ENCODE measurements at regions not wholly inside any gene's neighbourhood (a gene's known extent, or its start where the extent isn't known, plus 50 kb on each side); places are given as distances from the start of the nearest gene placed in this dataset.

GRCh38 chr1:14180738-14181137, 417.7 kb upstream of the KAZN start:
- Histone ChIP-seq H3K27ac (ENCODE audit: low read length) (no peak overlapping the region), H3K9me2 (replicated peaks; ENCODE audit: low read length) (no peaks in the 10 kb centered on the region), H3K36me3 (ENCODE audit: low read depth, low read length) (no peaks in the 10 kb centered on the region), H3K4me2 (ENCODE audit: low read length) (no peak overlapping the region), H3K9me3 (ENCODE audit: low read length) (no peaks in the 10 kb centered on the region), H3K27me3 (ENCODE audit: low read length) (no peaks in the 10 kb centered on the region), H3K79me2 (ENCODE audit: low read length) (no peaks in the 10 kb centered on the region), H3K4me1 (ENCODE audit: insufficient read depth, low read length) (no peaks in the 10 kb centered on the region), H3K4me3 (ENCODE audit: low read length) (no peak overlapping the region), H3F3A (ENCODE audit: low read length, unreplicated experiment) (no peaks in the 10 kb centered on the region), H4K20me1 (ENCODE audit: low read length) (no peaks in the 10 kb centered on the region), H2AFZ (ENCODE audit: low read length) (no peak overlapping the region), H3K9ac (ENCODE audit: low read length) (no peak overlapping the region)
- ATAC-seq (no peak), DNase-seq (no peak)
- TF ChIP-seq EZH2 (IDR thresholded peaks at IDR 0.05; ENCODE audit: low read length, unreplicated experiment) (no peak), EZH2phosphoT487 (IDR thresholded peaks at IDR 0.05; ENCODE audit: borderline replicate concordance, low read length) (no peak)
- POLR2A ChIA-PET (ENCODE audit: unreplicated experiment), result no interaction called here
- no TSS peak for BruUV-seq (replicated peaks)
- intact Hi-C loops (cut with micrococcal nuclease), result no loop called here
- CTCF ChIA-PET, result no interaction called here

GRCh38 chr1:14181191-14181795, 417.2 kb upstream of the KAZN start:
- no peaks in the 10 kb centered on the region for H3K4me1 ChIP-seq (ENCODE audit: insufficient read depth, low read length)
- H3K9ac ChIP-seq (ENCODE audit: low read length), result no peak overlapping the region
- H3K9me3 ChIP-seq (ENCODE audit: low read length), result no peaks in the 10 kb centered on the region
- DNase-seq, result no peak
- H4K20me1 ChIP-seq (ENCODE audit: low read length), result no peaks in the 10 kb centered on the region
- H3K36me3 ChIP-seq (ENCODE audit: low read depth, low read length), result no peaks in the 10 kb centered on the region
- no peaks in the 10 kb centered on the region for H3K9me2 ChIP-seq (replicated peaks; ENCODE audit: low read length)
- H3K4me2 ChIP-seq (ENCODE audit: low read length), result no peak overlapping the region
- no peaks in the 10 kb centered on the region for H3K27me3 ChIP-seq (ENCODE audit: low read length)
- no peak overlapping the region for H3K27ac ChIP-seq (ENCODE audit: low read length)
- no TSS peak for BruUV-seq (replicated peaks)
- H3K4me3 ChIP-seq (ENCODE audit: low read length), result no peak overlapping the region
- TF ChIP-seq CTCF (conservative IDR thresholded peaks at IDR 0.05; ENCODE audit: low read depth, low read length), result no peak
- TF ChIP-seq EZH2 (IDR thresholded peaks at IDR 0.05; ENCODE audit: low read length, unreplicated experiment), result no peak
- no peak for TF ChIP-seq EZH2phosphoT487 (IDR thresholded peaks at IDR 0.05; ENCODE audit: borderline replicate concordance, low read length)
- no peaks in the 10 kb centered on the region for H3F3A ChIP-seq (ENCODE audit: low read length, unreplicated experiment)
- CTCF ChIA-PET, result no interaction called here
- H2AFZ ChIP-seq (ENCODE audit: low read length), result no peak overlapping the region
- no peak for ATAC-seq
- POLR2A ChIA-PET (ENCODE audit: unreplicated experiment), result no interaction called here
- H3K79me2 ChIP-seq (ENCODE audit: low read length), result no peaks in the 10 kb centered on the region
- intact Hi-C loops (cut with micrococcal nuclease), result no loop called here

- no peak for ATAC-seq
- POLR2A ChIA-PET (ENCODE audit: unreplicated experiment), result no interaction called here
- no peaks in the 10 kb centered on the region for H4K20me1 ChIP-seq (ENCODE audit: low read length)
Observed at GRCh38 chr1:14182856-14183255, 415.6 kb upstream of the KAZN start.

More at GRCh38 chr1:14182856-14183255, 415.6 kb upstream of the KAZN start:
- TF ChIP-seq EZH2 (IDR thresholded peaks at IDR 0.05; ENCODE audit: low read length, unreplicated experiment) (no peak), EZH2phosphoT487 (IDR thresholded peaks at IDR 0.05; ENCODE audit: borderline replicate concordance, low read length) (no peak), CTCF (conservative IDR thresholded peaks at IDR 0.05; ENCODE audit: low read depth, low read length) (no peak)
- H3F3A ChIP-seq (ENCODE audit: low read length, unreplicated experiment), result no peaks in the 10 kb centered on the region
- H2AFZ ChIP-seq (ENCODE audit: low read length), result no peak overlapping the region
- H3K4me3 ChIP-seq (ENCODE audit: low read length), result no peak overlapping the region
- no peak for DNase-seq
- no peaks in the 10 kb centered on the region for H3K9me2 ChIP-seq (replicated peaks; ENCODE audit: low read length)
- H3K36me3 ChIP-seq (ENCODE audit: low read depth, low read length), result no peaks in the 10 kb centered on the region
- H3K27ac ChIP-seq (ENCODE audit: low read length), result no peak overlapping the region
- no peaks in the 10 kb centered on the region for H3K4me1 ChIP-seq (ENCODE audit: insufficient read depth, low read length)
- CTCF ChIA-PET, result no interaction called here
- H3K27me3 ChIP-seq (ENCODE audit: low read length), result no peaks in the 10 kb centered on the region
- H3K9ac ChIP-seq (ENCODE audit: low read length), result no peak overlapping the region
- H3K4me2 ChIP-seq (ENCODE audit: low read length), result no peak overlapping the region
- BruUV-seq (replicated peaks), result no TSS peak
- H3K79me2 ChIP-seq (ENCODE audit: low read length), result no peaks in the 10 kb centered on the region
- intact Hi-C loops (cut with micrococcal nuclease), result no loop called here
- no peaks in the 10 kb centered on the region for H3K9me3 ChIP-seq (ENCODE audit: low read length)
